ENCODE measurements at regions not wholly inside any gene's neighbourhood (a gene's known extent, or its start where the extent isn't known, plus 50 kb on each side); places are given as distances from the start of the nearest gene placed in this dataset.

GRCh38 chr2:194915485-194915884 lies 741.5 kb upstream of the SLC39A10 start:
- TF ChIP-seq, protein P1, sequence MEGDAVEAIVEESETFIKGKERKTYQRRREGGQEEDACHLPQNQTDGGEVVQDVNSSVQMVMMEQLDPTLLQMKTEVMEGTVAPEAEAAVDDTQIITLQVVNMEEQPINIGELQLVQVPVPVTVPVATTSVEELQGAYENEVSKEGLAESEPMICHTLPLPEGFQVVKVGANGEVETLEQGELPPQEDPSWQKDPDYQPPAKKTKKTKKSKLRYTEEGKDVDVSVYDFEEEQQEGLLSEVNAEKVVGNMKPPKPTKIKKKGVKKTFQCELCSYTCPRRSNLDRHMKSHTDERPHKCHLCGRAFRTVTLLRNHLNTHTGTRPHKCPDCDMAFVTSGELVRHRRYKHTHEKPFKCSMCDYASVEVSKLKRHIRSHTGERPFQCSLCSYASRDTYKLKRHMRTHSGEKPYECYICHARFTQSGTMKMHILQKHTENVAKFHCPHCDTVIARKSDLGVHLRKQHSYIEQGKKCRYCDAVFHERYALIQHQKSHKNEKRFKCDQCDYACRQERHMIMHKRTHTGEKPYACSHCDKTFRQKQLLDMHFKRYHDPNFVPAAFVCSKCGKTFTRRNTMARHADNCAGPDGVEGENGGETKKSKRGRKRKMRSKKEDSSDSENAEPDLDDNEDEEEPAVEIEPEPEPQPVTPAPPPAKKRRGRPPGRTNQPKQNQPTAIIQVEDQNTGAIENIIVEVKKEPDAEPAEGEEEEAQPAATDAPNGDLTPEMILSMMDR (IDR thresholded peaks at IDR 0.05), result no peak
- TF ChIP-seq POLR2AphosphoS5 (IDR thresholded peaks at IDR 0.05), result no peak

All from stomach (tissue), 4 donors.